K562 (cell line): ENCODE measurements at regions not wholly inside any gene's neighbourhood (a gene's known extent, or its start where the extent isn't known, plus 50 kb on each side); places are given as distances from the start of the nearest gene placed in this dataset.

Source experiments
- CBX3 ChIP-seq, 2 experiments: IDR thresholded peaks; 1 replicate in 1 of 2; 2 replicates in 1 of 2; pipeline ENCODE4 v1.6.1; 2012; ENCODE audit warnings: inconsistent platforms in 2 of 2, low read length in 2 of 2, borderline replicate concordance in 1 of 2, control low read depth in 1 of 2
- EP300 ChIP-seq: IDR thresholded peaks from 2 replicates; pipeline ENCODE4 v1.6.1; 2012; ENCODE audit warnings: low read length, improper control_type of control experiment
- HCFC1 ChIP-seq: IDR thresholded peaks from 2 replicates; pipeline ENCODE4 v1.6.1; 2012; ENCODE audit warnings: low read depth, low read length, improper control_type of control experiment
- HES1 ChIP-seq: fragments of 450-650 bp; IDR thresholded peaks from 2 replicates; pipeline ENCODE4 v1.6.1; 2016; ENCODE audit warnings: low read depth, mild to moderate bottlenecking, moderate library complexity
- RB1 ChIP-seq: fragments of 450-650 bp; IDR thresholded peaks from 2 replicates; pipeline ENCODE4 v1.6.1; 2017; ENCODE audit warnings: low read depth, mild to moderate bottlenecking
- SP2 ChIP-seq: IDR thresholded peaks from 2 replicates; pipeline ENCODE4 v1.6.1; 2011; ENCODE audit warnings: mild to moderate bottlenecking, low read depth, low read length, moderate library complexity; ENCODE audit not compliant: poor library complexity, severe bottlenecking; ENCODE audit errors: extremely low read depth
- TAF1 ChIP-seq: IDR thresholded peaks from 2 replicates; pipeline ENCODE4 v1.6.1; 2011; ENCODE audit warnings: mild to moderate bottlenecking, low read length, moderate library complexity; ENCODE audit not compliant: insufficient read depth, control insufficient read depth, severe bottlenecking; ENCODE audit errors: extremely low read depth
- ZKSCAN3 ChIP-seq: fragments of 250-450 bp; sonication (Bioruptor Pico); IDR thresholded peaks from 2 replicates; pipeline ENCODE4 v1.4.0; 2020
- ZNF239 ChIP-seq: fragments of 250-450 bp; sonication (Bioruptor Pico); IDR thresholded peaks from 2 replicates; pipeline ENCODE4 v1.4.0; 2020; ENCODE audit warnings: mild to moderate bottlenecking
- ZNF282 ChIP-seq: sonication (generic); formaldehyde crosslinking; IDR thresholded peaks from 2 replicates; pipeline ENCODE4 v1.8.1; 2023; ENCODE audit warnings: missing genetic modification reagents
- ZNF316 ChIP-seq: fragments of 450-650 bp; IDR thresholded peaks from 2 replicates; pipeline ENCODE4 v1.6.1; 2016
- ZNF551 ChIP-seq: fragments of 250-450 bp; sonication (Bioruptor Pico); IDR thresholded peaks from 2 replicates; pipeline ENCODE4 v1.5.0; 2021; ENCODE audit warnings: mild to moderate bottlenecking, moderate library complexity
- ZNF57 ChIP-seq: fragments of 450-650 bp; formaldehyde crosslinking; IDR thresholded peaks from 2 replicates; pipeline ENCODE4 v1.4.0; 2020; ENCODE audit warnings: mild to moderate bottlenecking, moderate library complexity
- ZNF717 ChIP-seq: fragments of 250-450 bp; sonication (Bioruptor Pico); IDR thresholded peaks from 2 replicates; pipeline ENCODE4 v1.5.0; 2021
- ZNF785 ChIP-seq: fragments of 250-450 bp; sonication (Bioruptor Pico); IDR thresholded peaks from 2 replicates; pipeline ENCODE4 v1.4.0; 2020; ENCODE audit warnings: mild to moderate bottlenecking
- TF ChIP-seq, protein P1 (sequence below): fragments of 200-600 bp; sonication (generic); IDR thresholded peaks from one replicate; pipeline ENCODE4 v1.6.1; 2012; ENCODE audit warnings: mild to moderate bottlenecking, low read depth, low read length, inconsistent platforms

GRCh38 chr10:75294866-75295701 is 59.3 kb upstream of the COMTD1 start (continued):
- no peak for TF ChIP-seq TAF1
- no peak for TF ChIP-seq ZNF551 (CRISPR knock-in tag)
- TF ChIP-seq ZNF282 (CRISPR knock-in tag), result no peak
- no peak for TF ChIP-seq ZNF57 (CRISPR knock-in tag)
- TF ChIP-seq SP2, result no peak
- TF ChIP-seq ZNF316, result no peak
- peak; percentile 42; the same call in 1 of the 2 replicates for TF ChIP-seq HES1
- no peak for TF ChIP-seq ZKSCAN3 (CRISPR knock-in tag)
- TF ChIP-seq RB1, result peak; percentile 89
- TF ChIP-seq ZNF717, result no peak
- TF ChIP-seq CBX3 (IDR thresholded peaks at IDR 0.05; ENCODE audit: borderline replicate concordance in 1 of 2, low read length in 2 of 2), result no peak
- TF ChIP-seq ZNF239 (CRISPR knock-in tag), result no peak
- no peak for TF ChIP-seq EP300
- TF ChIP-seq, protein P1, sequence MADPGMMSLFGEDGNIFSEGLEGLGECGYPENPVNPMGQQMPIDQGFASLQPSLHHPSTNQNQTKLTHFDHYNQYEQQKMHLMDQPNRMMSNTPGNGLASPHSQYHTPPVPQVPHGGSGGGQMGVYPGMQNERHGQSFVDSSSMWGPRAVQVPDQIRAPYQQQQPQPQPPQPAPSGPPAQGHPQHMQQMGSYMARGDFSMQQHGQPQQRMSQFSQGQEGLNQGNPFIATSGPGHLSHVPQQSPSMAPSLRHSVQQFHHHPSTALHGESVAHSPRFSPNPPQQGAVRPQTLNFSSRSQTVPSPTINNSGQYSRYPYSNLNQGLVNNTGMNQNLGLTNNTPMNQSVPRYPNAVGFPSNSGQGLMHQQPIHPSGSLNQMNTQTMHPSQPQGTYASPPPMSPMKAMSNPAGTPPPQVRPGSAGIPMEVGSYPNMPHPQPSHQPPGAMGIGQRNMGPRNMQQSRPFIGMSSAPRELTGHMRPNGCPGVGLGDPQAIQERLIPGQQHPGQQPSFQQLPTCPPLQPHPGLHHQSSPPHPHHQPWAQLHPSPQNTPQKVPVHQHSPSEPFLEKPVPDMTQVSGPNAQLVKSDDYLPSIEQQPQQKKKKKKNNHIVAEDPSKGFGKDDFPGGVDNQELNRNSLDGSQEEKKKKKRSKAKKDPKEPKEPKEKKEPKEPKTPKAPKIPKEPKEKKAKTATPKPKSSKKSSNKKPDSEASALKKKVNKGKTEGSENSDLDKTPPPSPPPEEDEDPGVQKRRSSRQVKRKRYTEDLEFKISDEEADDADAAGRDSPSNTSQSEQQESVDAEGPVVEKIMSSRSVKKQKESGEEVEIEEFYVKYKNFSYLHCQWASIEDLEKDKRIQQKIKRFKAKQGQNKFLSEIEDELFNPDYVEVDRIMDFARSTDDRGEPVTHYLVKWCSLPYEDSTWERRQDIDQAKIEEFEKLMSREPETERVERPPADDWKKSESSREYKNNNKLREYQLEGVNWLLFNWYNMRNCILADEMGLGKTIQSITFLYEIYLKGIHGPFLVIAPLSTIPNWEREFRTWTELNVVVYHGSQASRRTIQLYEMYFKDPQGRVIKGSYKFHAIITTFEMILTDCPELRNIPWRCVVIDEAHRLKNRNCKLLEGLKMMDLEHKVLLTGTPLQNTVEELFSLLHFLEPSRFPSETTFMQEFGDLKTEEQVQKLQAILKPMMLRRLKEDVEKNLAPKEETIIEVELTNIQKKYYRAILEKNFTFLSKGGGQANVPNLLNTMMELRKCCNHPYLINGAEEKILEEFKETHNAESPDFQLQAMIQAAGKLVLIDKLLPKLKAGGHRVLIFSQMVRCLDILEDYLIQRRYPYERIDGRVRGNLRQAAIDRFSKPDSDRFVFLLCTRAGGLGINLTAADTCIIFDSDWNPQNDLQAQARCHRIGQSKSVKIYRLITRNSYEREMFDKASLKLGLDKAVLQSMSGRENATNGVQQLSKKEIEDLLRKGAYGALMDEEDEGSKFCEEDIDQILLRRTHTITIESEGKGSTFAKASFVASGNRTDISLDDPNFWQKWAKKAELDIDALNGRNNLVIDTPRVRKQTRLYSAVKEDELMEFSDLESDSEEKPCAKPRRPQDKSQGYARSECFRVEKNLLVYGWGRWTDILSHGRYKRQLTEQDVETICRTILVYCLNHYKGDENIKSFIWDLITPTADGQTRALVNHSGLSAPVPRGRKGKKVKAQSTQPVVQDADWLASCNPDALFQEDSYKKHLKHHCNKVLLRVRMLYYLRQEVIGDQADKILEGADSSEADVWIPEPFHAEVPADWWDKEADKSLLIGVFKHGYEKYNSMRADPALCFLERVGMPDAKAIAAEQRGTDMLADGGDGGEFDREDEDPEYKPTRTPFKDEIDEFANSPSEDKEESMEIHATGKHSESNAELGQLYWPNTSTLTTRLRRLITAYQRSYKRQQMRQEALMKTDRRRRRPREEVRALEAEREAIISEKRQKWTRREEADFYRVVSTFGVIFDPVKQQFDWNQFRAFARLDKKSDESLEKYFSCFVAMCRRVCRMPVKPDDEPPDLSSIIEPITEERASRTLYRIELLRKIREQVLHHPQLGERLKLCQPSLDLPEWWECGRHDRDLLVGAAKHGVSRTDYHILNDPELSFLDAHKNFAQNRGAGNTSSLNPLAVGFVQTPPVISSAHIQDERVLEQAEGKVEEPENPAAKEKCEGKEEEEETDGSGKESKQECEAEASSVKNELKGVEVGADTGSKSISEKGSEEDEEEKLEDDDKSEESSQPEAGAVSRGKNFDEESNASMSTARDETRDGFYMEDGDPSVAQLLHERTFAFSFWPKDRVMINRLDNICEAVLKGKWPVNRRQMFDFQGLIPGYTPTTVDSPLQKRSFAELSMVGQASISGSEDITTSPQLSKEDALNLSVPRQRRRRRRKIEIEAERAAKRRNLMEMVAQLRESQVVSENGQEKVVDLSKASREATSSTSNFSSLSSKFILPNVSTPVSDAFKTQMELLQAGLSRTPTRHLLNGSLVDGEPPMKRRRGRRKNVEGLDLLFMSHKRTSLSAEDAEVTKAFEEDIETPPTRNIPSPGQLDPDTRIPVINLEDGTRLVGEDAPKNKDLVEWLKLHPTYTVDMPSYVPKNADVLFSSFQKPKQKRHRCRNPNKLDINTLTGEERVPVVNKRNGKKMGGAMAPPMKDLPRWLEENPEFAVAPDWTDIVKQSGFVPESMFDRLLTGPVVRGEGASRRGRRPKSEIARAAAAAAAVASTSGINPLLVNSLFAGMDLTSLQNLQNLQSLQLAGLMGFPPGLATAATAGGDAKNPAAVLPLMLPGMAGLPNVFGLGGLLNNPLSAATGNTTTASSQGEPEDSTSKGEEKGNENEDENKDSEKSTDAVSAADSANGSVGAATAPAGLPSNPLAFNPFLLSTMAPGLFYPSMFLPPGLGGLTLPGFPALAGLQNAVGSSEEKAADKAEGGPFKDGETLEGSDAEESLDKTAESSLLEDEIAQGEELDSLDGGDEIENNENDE, result no peak
- TF ChIP-seq ZNF785 (CRISPR knock-in tag), result no peak
- TF ChIP-seq HCFC1, result no peak
